B cell (primary cell): ENCODE measurements at regions not wholly inside any gene's neighbourhood (a gene's known extent, or its start where the extent isn't known, plus 50 kb on each side); places are given as distances from the start of the nearest gene placed in this dataset.

Source experiments
- EZH2 ChIP-seq: IDR thresholded peaks from 2 replicates; pipeline ENCODE4 v1.6.1; 2012; ENCODE audit warnings: borderline replicate concordance, low read depth, mild to moderate bottlenecking, moderate library complexity, low read length; ENCODE audit not compliant: insufficient read depth, poor library complexity, severe bottlenecking
- TF ChIP-seq, protein P1 (sequence below): fragments of 200-600 bp; IDR thresholded peaks from one replicate; pipeline ENCODE4 v1.8.0; 2022; ENCODE audit warnings: antibody characterized with exemption, mild to moderate bottlenecking

DNA sequence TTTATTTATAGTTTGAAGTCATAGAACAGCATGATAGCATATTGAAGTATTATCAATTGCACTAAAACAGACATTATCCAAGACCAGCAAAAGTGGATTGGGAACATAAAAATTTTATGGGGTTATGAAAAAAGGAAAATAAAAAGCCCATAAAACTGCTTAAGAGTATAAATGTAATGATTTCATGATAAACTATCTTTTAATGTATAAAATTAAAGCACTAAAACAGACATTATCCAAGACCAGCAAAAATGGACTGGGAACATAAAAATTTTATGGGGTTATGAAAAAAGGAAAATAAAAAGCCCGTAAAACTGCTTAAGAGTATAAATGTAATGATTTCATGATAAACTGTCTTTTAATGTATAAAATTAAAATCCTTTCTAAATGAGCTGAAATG is 119.0 kb upstream of the DAPK1 start:
- TF ChIP-seq, protein P1, sequence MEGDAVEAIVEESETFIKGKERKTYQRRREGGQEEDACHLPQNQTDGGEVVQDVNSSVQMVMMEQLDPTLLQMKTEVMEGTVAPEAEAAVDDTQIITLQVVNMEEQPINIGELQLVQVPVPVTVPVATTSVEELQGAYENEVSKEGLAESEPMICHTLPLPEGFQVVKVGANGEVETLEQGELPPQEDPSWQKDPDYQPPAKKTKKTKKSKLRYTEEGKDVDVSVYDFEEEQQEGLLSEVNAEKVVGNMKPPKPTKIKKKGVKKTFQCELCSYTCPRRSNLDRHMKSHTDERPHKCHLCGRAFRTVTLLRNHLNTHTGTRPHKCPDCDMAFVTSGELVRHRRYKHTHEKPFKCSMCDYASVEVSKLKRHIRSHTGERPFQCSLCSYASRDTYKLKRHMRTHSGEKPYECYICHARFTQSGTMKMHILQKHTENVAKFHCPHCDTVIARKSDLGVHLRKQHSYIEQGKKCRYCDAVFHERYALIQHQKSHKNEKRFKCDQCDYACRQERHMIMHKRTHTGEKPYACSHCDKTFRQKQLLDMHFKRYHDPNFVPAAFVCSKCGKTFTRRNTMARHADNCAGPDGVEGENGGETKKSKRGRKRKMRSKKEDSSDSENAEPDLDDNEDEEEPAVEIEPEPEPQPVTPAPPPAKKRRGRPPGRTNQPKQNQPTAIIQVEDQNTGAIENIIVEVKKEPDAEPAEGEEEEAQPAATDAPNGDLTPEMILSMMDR = no peak
- TF ChIP-seq EZH2 = no peak
